ENCODE measurements at regions not wholly inside any gene's neighbourhood (a gene's known extent, or its start where the extent isn't known, plus 50 kb on each side); places are given as distances from the start of the nearest gene placed in this dataset.

- no peak for TF ChIP-seq CTCF (IDR thresholded peaks at IDR 0.05; ENCODE audit: low read depth, low read length, missing control alignments)
- DNase-seq (ENCODE audit: low read depth) = no peak
- no peak overlapping the region for H3K4me3 ChIP-seq (ENCODE audit: low read depth, low read length)
Observed at GRCh38 chr4:13316354-13316753, 167.8 kb downstream of the RAB28 start.

- no peak overlapping the region for H3K4me3 ChIP-seq (ENCODE audit: low read depth, low read length)
- no peak for TF ChIP-seq CTCF (IDR thresholded peaks at IDR 0.05; ENCODE audit: low read depth, low read length, missing control alignments)
- no peak for DNase-seq (ENCODE audit: low read depth)
Observed at GRCh38 chr4:13313856-13314255, 170.3 kb downstream of the RAB28 start.

GRCh38 chr4:13312264-13312663 lies 171.9 kb downstream of the RAB28 start:
- H3K4me3 ChIP-seq (ENCODE audit: low read depth, low read length) = no peak overlapping the region
- DNase-seq (ENCODE audit: low read depth) = no peak
- TF ChIP-seq CTCF (IDR thresholded peaks at IDR 0.05; ENCODE audit: low read depth, low read length, missing control alignments) = no peak

- DNase-seq (ENCODE audit: low read depth) = no peak
- TF ChIP-seq CTCF (IDR thresholded peaks at IDR 0.05; ENCODE audit: low read depth, low read length, missing control alignments) = no peak
- no peak overlapping the region for H3K4me3 ChIP-seq (ENCODE audit: low read depth, low read length)
Observed at GRCh38 chr4:13309751-13310150, 174.4 kb downstream of the RAB28 start.

- H3K4me3 ChIP-seq (ENCODE audit: low read depth, low read length) = no peak overlapping the region
- DNase-seq (ENCODE audit: low read depth) = no peak
- TF ChIP-seq CTCF (IDR thresholded peaks at IDR 0.05; ENCODE audit: low read depth, low read length, missing control alignments) = no peak
Observed at GRCh38 chr4:13306356-13306755, 177.8 kb downstream of the RAB28 start.

GRCh38 chr4:13302876-13303275 lies 181.3 kb downstream of the RAB28 start:
- DNase-seq (ENCODE audit: low read depth) = no peak
- H3K4me3 ChIP-seq (ENCODE audit: low read depth, low read length) = no peak overlapping the region
- no peak for TF ChIP-seq CTCF (IDR thresholded peaks at IDR 0.05; ENCODE audit: low read depth, low read length, missing control alignments)

- H3K4me3 ChIP-seq (ENCODE audit: low read depth, low read length) = no peak overlapping the region
- TF ChIP-seq CTCF (IDR thresholded peaks at IDR 0.05; ENCODE audit: low read depth, low read length, missing control alignments) = no peak
- DNase-seq (ENCODE audit: low read depth) = no peak
Observed at GRCh38 chr4:13299343-13299742, 184.8 kb downstream of the RAB28 start.

All from GM12864 (cell line).